H1 (cell line): ENCODE measurements at regions not wholly inside any gene's neighbourhood (a gene's known extent, or its start where the extent isn't known, plus 50 kb on each side); places are given as distances from the start of the nearest gene placed in this dataset.

Experiments
- POLR2A ChIP-seq, 2 experiments: IDR thresholded peaks; 1 replicate in 1 of 2; 2 replicates in 1 of 2; pipeline ENCODE4 v1.6.1; 2011; ENCODE audit warnings: low read depth in 2 of 2, low read length in 2 of 2, mild to moderate bottlenecking in 2 of 2; ENCODE audit errors: control extremely low read depth in 1 of 2
- RXRA ChIP-seq: IDR thresholded peaks from 2 replicates; pipeline ENCODE4 v1.6.1; 2011; ENCODE audit warnings: low read depth, mild to moderate bottlenecking, low read length, moderate library complexity; ENCODE audit not compliant: insufficient read depth
- SIRT6 ChIP-seq: IDR thresholded peaks from one replicate; pipeline ENCODE4 v1.7.1; 2012; ENCODE audit warnings: low read length, inconsistent platforms

- TF ChIP-seq RXRA (no peak), SIRT6 (no peak), POLR2A (IDR thresholded peaks at IDR 0.05; ENCODE audit: control extremely low read depth in 1 of 2, low read depth in 2 of 2, low read length in 2 of 2) (no peak)
Measured at GRCh38 chr5:54649041-54649504, 131.5 kb downstream of the SNX18 start (continued).
